ENCODE measurements at regions not wholly inside any gene's neighbourhood (a gene's known extent, or its start where the extent isn't known, plus 50 kb on each side); places are given as distances from the start of the nearest gene placed in this dataset.

DNA sequence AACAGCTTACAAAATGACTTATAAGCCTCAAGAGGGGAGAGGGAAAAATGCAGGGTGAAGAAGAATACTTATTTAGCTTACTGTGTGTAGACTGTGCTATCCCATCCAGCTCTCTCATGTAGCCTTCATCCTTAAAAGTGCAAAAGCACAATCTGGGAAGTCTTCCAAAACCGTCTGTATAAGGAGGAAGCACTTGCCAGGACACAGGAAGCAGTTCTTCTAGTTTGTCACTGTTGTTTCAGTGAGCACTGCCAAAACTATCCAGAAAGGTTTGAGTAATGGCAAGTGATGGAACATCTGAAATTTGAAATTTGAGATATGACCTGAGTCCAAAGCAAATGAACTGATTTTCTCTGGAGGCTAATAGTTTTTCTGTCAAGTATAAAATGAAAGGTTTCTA, 140.8 kb upstream of the ISL1 start:
- TF ChIP-seq, protein P1, sequence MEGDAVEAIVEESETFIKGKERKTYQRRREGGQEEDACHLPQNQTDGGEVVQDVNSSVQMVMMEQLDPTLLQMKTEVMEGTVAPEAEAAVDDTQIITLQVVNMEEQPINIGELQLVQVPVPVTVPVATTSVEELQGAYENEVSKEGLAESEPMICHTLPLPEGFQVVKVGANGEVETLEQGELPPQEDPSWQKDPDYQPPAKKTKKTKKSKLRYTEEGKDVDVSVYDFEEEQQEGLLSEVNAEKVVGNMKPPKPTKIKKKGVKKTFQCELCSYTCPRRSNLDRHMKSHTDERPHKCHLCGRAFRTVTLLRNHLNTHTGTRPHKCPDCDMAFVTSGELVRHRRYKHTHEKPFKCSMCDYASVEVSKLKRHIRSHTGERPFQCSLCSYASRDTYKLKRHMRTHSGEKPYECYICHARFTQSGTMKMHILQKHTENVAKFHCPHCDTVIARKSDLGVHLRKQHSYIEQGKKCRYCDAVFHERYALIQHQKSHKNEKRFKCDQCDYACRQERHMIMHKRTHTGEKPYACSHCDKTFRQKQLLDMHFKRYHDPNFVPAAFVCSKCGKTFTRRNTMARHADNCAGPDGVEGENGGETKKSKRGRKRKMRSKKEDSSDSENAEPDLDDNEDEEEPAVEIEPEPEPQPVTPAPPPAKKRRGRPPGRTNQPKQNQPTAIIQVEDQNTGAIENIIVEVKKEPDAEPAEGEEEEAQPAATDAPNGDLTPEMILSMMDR (IDR thresholded peaks at IDR 0.05), result no peak
- TF ChIP-seq POLR2AphosphoS5 (IDR thresholded peaks at IDR 0.05) (no peak), POLR2A (IDR thresholded peaks at IDR 0.05) (no peak), EP300 (IDR thresholded peaks at IDR 0.05) (no peak)
